Ishikawa (cell line): ENCODE measurements at regions not wholly inside any gene's neighbourhood (a gene's known extent, or its start where the extent isn't known, plus 50 kb on each side); places are given as distances from the start of the nearest gene placed in this dataset.

Source experiments
- CEBPB ChIP-seq: IDR thresholded peaks from 2 replicates; pipeline ENCODE4 v1.6.1; 2012
- EP300 ChIP-seq: IDR thresholded peaks from 2 replicates; pipeline ENCODE4 v1.6.1; 2012; ENCODE audit warnings: borderline replicate concordance
- NFIC ChIP-seq: IDR thresholded peaks from 2 replicates; pipeline ENCODE4 v1.6.1; 2012
- TAF1 ChIP-seq: IDR thresholded peaks from 2 replicates; pipeline ENCODE4 v1.6.1; 2012; ENCODE audit warnings: low read depth, mild to moderate bottlenecking
- TEAD4 ChIP-seq: IDR thresholded peaks from 2 replicates; pipeline ENCODE4 v1.6.1; 2012
- TF ChIP-seq, protein P1 (sequence below): IDR thresholded peaks from 2 replicates; pipeline ENCODE4 v1.6.1; 2012; ENCODE audit warnings: low read depth, mild to moderate bottlenecking

DNA sequence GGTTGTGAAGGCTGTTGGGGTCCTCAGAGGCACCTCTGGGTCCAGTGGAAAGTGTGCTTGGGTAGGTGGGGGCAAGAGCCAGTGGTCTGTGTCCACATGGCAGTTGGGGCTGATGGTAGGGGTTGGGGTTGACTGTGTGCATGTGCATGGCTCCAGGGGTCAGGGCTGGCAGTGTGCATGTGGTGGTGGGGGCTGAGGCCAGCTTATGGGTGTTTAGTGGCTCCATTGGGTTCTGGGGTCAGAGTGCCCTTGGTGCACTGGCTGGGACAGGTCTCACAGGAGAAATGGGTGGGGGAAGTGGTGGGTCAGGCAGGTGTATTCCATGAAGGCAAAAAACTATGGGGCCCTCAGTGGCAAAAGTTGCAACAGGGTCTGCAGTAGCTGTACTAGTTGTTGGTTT, 97.9 kb downstream of the EDEM1 start:
- no peak for TF ChIP-seq CEBPB
- TF ChIP-seq TEAD4, result no peak
- TF ChIP-seq TAF1, result no peak
- no peak for TF ChIP-seq NFIC
- TF ChIP-seq, protein P1, sequence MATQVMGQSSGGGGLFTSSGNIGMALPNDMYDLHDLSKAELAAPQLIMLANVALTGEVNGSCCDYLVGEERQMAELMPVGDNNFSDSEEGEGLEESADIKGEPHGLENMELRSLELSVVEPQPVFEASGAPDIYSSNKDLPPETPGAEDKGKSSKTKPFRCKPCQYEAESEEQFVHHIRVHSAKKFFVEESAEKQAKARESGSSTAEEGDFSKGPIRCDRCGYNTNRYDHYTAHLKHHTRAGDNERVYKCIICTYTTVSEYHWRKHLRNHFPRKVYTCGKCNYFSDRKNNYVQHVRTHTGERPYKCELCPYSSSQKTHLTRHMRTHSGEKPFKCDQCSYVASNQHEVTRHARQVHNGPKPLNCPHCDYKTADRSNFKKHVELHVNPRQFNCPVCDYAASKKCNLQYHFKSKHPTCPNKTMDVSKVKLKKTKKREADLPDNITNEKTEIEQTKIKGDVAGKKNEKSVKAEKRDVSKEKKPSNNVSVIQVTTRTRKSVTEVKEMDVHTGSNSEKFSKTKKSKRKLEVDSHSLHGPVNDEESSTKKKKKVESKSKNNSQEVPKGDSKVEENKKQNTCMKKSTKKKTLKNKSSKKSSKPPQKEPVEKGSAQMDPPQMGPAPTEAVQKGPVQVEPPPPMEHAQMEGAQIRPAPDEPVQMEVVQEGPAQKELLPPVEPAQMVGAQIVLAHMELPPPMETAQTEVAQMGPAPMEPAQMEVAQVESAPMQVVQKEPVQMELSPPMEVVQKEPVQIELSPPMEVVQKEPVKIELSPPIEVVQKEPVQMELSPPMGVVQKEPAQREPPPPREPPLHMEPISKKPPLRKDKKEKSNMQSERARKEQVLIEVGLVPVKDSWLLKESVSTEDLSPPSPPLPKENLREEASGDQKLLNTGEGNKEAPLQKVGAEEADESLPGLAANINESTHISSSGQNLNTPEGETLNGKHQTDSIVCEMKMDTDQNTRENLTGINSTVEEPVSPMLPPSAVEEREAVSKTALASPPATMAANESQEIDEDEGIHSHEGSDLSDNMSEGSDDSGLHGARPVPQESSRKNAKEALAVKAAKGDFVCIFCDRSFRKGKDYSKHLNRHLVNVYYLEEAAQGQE, result no peak
- TF ChIP-seq EP300, result no peak
